Right atrium auricular region (tissue), 2 donors: ENCODE measurements at regions not wholly inside any gene's neighbourhood (a gene's known extent, or its start where the extent isn't known, plus 50 kb on each side); places are given as distances from the start of the nearest gene placed in this dataset.
"Not testable (repeated sequence)": the region's sequence is repeated elsewhere in the genome, so short reads cannot be mapped to it uniquely, and the experiment has no call there.

ENCODE experiments used
- DNase-seq: peaks from one replicate; pipeline ENCODE4 v3.0.0-alpha.2; 2019; ENCODE audit warnings: low spot score
- H3K27ac ChIP-seq, 2 donors: fragments of 200-600 bp; sonication (generic); 1 replicate in 1 of 2; 2 replicates in 1 of 2; pipeline ENCODE4 v1.5.1; 2016 to 2019
- H3K27me3 ChIP-seq, 2 donors: fragments of 200-600 bp; sonication (generic); one replicate each; pipeline versions ENCODE4 v1.5.1 to v1.6.0; 2017 to 2019
- H3K36me3 ChIP-seq: fragments of 200-600 bp; sonication (generic); one replicate; pipeline ENCODE4 v1.5.1; 2016
- H3K4me1 ChIP-seq, 2 donors: fragments of 200-600 bp; sonication (generic); one replicate each; pipeline versions ENCODE4 v1.5.1 to v1.6.0; 2017 to 2019
- H3K4me3 ChIP-seq, 2 donors: fragments of 200-600 bp; sonication (generic); 1 replicate in 1 of 2; 2 replicates in 1 of 2; pipeline ENCODE4 v1.5.1; 2017 to 2019; ENCODE audit warnings: mild to moderate bottlenecking in 1 of 2, moderate library complexity in 1 of 2
- H3K9me3 ChIP-seq, 2 donors: fragments of 200-600 bp; sonication (generic); one replicate each; pipeline ENCODE4 v1.5.1; 2019
- TF ChIP-seq, protein P1 (sequence below), 2 donors: fragments of 200-600 bp; sonication (generic); IDR thresholded peaks; one replicate each; pipeline ENCODE4 v1.5.1; 2019; ENCODE audit warnings: antibody characterized with exemption in 2 of 2

DNA sequence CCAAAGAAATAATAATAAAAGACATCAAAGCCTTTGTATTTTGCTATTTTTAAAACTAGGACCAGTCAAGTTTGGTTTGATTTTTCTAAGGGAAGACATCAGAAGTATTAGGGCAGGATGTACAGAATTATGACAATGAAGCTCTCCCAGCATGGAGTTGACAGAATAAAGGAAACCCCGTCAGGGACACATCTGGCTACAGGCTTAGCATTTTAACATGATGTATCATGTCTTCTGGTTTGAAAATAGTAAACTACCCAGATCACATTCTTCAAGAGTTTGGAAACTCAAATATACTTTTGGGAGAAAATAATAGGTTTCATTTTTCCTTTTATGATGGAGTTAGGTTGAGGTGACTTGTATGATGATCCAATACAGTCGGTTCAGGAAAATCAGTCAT is 552.0 kb upstream of the CDH2 start:
- H3K27ac ChIP-seq = no peak overlapping the region
- H3K4me3 ChIP-seq = no peak overlapping the region
- H3K9me3 ChIP-seq = no peaks in the 10 kb centered on the region
- TF ChIP-seq, protein P1, sequence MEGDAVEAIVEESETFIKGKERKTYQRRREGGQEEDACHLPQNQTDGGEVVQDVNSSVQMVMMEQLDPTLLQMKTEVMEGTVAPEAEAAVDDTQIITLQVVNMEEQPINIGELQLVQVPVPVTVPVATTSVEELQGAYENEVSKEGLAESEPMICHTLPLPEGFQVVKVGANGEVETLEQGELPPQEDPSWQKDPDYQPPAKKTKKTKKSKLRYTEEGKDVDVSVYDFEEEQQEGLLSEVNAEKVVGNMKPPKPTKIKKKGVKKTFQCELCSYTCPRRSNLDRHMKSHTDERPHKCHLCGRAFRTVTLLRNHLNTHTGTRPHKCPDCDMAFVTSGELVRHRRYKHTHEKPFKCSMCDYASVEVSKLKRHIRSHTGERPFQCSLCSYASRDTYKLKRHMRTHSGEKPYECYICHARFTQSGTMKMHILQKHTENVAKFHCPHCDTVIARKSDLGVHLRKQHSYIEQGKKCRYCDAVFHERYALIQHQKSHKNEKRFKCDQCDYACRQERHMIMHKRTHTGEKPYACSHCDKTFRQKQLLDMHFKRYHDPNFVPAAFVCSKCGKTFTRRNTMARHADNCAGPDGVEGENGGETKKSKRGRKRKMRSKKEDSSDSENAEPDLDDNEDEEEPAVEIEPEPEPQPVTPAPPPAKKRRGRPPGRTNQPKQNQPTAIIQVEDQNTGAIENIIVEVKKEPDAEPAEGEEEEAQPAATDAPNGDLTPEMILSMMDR (IDR thresholded peaks at IDR 0.05) = no peak
- no peak for DNase-seq
- no peaks in the 10 kb centered on the region for H3K4me1 ChIP-seq
- no peaks in the 10 kb centered on the region for H3K36me3 ChIP-seq
- H3K27me3 ChIP-seq = no peaks in the 10 kb centered on the region

DNA sequence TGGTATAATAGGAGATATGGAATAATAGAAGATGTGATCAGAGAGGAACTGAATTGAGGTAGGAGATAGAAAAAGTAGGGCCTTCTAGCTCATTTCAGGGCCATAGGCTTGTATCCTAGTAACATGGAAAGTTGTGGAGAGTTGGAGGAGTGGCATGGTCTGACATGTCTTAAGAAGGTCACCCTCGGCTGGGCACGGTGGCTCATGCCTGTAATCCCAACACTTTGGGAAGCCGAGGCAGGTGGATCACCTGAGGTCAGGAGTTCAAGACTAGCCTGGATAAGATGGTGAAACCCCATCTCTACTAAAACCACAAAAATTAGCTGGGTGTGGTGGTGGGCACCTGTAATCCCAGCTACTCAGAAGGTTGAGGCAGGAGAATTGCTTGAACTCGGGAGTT is 550.3 kb upstream of the CDH2 start:
- not testable (repeated sequence) for H3K4me3 ChIP-seq, H3K4me1 ChIP-seq, DNase-seq, H3K27ac ChIP-seq, H3K27me3 ChIP-seq, H3K9me3 ChIP-seq, H3K36me3 ChIP-seq

DNA sequence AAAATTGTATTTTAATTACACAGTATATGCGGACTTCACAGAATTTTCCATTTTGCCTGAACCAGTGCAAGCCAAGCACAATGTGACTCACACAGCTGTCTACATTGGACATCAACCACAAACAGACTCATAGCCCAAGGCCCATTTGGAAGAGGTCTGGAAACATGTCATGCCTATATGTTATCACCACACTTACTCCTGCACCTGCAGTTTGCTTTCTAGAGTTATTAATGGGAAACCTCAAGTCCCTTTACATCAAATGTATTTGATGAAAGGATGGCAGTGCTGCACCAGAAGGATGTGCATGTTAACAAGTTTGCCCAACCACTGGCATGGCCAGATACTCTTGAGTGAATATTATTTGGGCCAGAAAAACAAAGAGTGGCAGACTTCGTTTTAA is 548.9 kb upstream of the CDH2 start:
- Histone ChIP-seq H3K9me3 (no peaks in the 10 kb centered on the region), H3K36me3 (no peaks in the 10 kb centered on the region), H3K4me3 (no peak overlapping the region), H3K4me1 (no peaks in the 10 kb centered on the region), H3K27ac (no peak overlapping the region), H3K27me3 (no peaks in the 10 kb centered on the region)
- no peak for DNase-seq
- TF ChIP-seq, protein P1 (IDR thresholded peaks at IDR 0.05) = no peak

DNA sequence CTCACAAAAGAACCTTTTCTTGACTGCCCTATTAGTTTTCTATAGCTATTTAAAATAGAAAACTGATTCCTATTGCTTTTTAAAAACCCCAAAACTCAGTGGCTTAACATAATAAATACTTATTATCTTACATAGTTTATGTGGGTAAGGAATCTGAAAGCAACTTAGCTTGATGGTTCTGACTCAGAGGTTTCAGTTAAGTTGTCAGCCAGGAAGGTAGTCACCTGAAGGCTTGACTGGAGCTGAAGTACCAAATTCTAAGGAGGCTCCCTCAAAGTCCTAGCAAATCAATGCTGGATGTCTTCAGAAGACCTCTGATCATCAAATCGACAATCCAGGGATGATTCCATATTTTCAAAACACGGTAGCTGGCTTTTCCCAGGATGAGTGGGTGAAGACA is 546.6 kb upstream of the CDH2 start:
- Histone ChIP-seq H3K27me3 (no peaks in the 10 kb centered on the region), H3K36me3 (no peaks in the 10 kb centered on the region), H3K9me3 (no peaks in the 10 kb centered on the region), H3K4me1 (no peaks in the 10 kb centered on the region), H3K27ac (no peak overlapping the region), H3K4me3 (no peak overlapping the region)
- TF ChIP-seq, protein P1 (IDR thresholded peaks at IDR 0.05) = no peak
- no peak for DNase-seq

DNA sequence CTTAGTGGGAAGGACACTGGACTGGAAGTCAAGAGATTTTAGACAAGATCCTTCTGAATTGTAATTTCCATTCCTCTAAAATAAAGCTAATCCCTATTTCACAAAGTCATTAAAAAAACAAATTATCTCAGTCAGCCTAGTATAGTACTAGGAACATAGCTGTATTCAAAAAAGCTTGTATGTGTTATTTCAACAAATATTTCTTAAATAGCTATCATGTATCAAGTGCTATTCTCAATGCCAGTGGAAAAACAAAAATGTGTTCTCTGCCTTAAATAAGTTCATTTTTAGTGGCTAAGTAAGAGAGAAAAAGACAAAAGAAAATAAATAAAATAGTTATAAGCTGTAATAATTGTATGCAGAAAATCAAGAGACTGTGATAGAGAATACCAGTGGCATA is 541.8 kb upstream of the CDH2 start:
- Histone ChIP-seq H3K4me3 (no peak overlapping the region), H3K4me1 (no peaks in the 10 kb centered on the region), H3K36me3 (no peaks in the 10 kb centered on the region), H3K27me3 (no peaks in the 10 kb centered on the region), H3K9me3 (no peaks in the 10 kb centered on the region), H3K27ac (no peak overlapping the region)
- TF ChIP-seq, protein P1 (IDR thresholded peaks at IDR 0.05) = no peak
- no peak for DNase-seq

DNA sequence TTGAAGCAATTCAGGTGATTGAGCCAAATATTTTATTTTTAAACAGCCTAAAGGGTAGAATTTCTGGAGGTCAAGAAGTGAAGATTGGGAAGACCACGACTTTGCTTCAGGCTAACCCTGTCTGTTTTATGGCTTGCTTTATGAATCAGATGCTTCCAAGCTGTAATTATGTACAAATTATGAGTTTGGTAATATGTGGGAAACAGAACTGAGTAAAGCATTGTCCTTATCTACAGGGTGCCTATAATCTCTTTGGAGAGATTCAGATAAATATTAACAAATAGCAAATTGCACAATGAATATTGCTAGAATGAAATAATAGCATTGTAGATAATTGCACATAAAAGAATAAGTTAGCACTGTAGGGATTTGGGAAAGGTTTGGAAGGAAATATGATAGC is 539.4 kb upstream of the CDH2 start:
- H3K27me3 ChIP-seq = no peaks in the 10 kb centered on the region
- TF ChIP-seq, protein P1 (IDR thresholded peaks at IDR 0.05) = no peak
- no peak for DNase-seq
- no peaks in the 10 kb centered on the region for H3K4me1 ChIP-seq
- H3K4me3 ChIP-seq = no peak overlapping the region
- H3K27ac ChIP-seq = no peak overlapping the region
- H3K9me3 ChIP-seq = no peaks in the 10 kb centered on the region
- H3K36me3 ChIP-seq = no peaks in the 10 kb centered on the region
